GM21717 (cell line): ENCODE measurements at regions not wholly inside any gene's neighbourhood (a gene's known extent, or its start where the extent isn't known, plus 50 kb on each side); places are given as distances from the start of the nearest gene placed in this dataset.

Experiments used
- ATAC-seq: cut with Tn5 transposase; IDR thresholded peaks from one replicate; pipeline ENCODE4 v1.9.1; 2021; ENCODE audit warnings: mild to moderate bottlenecking, moderate library complexity; ENCODE audit not compliant: unreplicated experiment

DNA sequence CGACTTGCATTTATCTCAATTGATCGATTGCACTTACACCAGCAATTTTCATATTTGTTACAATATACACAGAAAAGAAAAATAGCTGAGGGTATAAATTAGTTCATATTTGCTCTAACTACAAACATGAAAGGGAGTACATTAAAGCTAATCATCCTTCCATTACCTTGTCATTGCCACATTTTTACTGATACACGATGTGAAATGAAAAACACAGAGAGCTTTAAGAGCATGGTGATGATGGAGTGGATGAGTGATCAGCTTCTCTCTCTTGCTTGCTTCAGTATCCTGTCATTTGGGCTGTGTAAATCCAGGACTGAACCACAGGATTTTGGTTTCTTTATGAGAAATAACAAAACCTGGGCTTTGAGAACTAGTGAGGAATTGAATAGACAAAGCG is 1207.5 kb upstream of the GOT2 start:
- no peak for ATAC-seq

DNA sequence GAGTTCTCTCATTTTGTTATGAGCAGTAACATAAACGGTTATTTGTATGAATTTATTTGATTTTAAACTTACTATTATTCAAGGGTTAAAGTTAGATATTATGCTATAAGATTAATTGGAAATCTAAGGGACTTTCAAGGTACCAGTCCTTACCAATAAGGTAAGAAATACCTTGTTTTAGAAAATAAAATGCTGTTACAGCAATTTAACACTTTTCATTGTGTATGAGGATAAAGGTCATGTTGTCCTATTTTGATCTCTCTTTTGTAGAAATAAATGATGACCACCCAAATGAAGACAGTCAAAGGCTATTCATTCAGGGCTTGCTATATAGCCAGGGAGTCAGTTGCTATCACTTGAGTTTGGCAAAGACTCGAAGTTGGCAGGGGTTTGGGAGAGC is 1185.9 kb upstream of the GOT2 start:
- ATAC-seq, result no peak

- ATAC-seq, result no peak
Observed at GRCh38 chr16:59913666-59914065, 1179.5 kb upstream of the GOT2 start.

- ATAC-seq, result no peak
Observed at GRCh38 chr16:59909262-59909661, 1175.1 kb upstream of the GOT2 start.

GRCh38 chr16:59907611-59908010 is 1173.5 kb upstream of the GOT2 start:
- ATAC-seq, result no peak

GRCh38 chr16:59905606-59906005 is 1171.5 kb upstream of the GOT2 start:
- ATAC-seq, result no peak

- no peak for ATAC-seq
Observed at GRCh38 chr16:59905131-59905530, 1171.0 kb upstream of the GOT2 start.

DNA sequence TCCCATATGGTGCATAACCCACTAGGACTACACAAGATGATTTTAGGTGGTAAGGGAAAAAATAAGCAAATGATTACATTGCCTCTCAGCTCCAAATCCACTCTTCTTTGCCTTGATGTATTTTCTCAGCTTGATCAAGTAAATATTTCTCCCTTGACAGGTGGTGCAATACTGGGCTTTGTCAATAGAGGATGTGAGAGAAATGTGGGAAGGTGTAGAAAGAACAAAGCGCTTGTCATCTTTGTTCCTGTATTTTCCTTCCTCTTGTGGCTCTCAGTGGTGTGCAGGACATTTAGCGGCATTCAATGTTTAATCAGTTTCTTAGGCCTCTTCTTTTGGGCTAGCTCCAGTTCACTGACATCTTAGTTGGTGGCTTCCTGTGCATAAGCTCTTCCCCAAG is 1165.8 kb upstream of the GOT2 start:
- no peak for ATAC-seq

DNA sequence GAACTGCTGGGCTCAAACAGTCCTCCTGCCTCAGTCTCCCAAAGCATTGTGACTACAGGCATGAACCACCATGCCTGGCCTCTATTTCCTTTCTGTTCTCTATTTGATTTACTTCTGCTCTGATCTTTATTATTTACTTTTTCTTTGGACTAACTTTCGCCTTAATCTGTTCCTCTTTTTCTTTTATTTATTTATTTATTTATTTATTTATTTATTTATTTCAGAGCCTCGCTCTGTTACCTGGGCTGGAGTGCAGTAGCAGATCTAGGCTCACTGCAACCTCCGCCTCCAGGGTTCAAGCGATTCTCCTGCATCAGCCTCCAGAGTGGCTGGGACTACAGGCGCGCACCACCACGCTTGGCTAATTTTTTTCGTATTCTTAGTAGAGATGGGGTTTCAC is 1158.3 kb upstream of the GOT2 start:
- ATAC-seq, result no peak

DNA sequence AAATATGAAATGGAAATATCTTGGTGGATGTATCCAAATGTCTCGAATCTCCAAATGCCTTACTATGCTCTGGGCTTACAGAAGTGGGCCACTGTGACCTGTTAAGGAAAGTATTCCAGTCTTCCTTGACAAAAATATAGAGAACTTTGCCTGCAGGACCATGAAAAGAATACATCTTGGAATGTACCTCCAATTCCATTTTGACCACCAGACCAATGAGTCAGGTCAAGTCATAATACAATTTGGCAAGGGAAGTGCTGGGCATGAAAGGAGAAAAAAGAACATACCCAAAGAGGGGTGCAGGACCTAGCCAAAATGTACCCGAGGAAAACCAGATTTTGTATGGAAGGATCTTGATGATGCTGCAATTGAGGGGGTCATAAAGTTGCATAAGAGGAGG is 1153.7 kb upstream of the GOT2 start:
- no peak for ATAC-seq

- ATAC-seq, result no peak
Observed at GRCh38 chr16:59886021-59886420, 1151.9 kb upstream of the GOT2 start.

DNA sequence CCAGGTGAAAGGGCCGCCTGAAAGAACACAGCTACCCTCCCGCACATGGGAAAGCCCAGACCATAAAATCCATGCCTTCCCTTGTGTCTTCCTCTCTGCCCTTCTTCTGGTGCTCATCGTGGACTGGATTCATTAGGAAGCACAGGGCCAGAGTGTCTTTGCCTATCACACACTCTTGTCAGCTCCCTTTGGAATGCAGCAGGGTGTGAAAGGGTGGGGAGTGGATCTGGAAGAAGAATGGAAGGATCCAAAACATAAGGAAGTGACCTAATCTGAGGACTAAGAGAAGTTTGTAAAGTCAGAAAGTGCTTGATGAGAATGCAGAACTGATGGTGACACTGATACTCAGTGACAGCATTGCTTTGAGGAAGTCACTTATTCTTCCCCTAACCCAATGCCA is 1147.3 kb upstream of the GOT2 start:
- ATAC-seq, result no peak

DNA sequence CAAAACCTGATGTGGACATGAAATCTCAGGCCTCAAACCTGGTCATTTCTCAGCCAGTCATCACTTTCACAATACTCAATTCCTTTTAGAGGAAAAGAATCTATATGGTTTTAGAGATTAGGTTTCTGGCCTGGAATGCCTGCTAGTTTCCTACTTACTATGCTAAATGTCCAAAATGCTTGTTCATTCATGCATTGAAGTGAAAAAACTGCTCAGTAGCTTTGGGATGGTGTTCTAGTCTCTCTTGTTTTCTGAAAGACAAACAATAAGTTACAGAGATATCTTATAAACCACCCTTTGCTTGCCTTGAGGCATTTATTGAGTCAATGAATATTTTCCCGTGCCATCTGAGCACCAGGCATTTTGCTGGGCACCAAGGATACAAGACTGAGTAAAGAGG is 1146.5 kb upstream of the GOT2 start:
- ATAC-seq, result no peak

GRCh38 chr16:59878999-59879398 is 1144.9 kb upstream of the GOT2 start:
- no peak for ATAC-seq

DNA sequence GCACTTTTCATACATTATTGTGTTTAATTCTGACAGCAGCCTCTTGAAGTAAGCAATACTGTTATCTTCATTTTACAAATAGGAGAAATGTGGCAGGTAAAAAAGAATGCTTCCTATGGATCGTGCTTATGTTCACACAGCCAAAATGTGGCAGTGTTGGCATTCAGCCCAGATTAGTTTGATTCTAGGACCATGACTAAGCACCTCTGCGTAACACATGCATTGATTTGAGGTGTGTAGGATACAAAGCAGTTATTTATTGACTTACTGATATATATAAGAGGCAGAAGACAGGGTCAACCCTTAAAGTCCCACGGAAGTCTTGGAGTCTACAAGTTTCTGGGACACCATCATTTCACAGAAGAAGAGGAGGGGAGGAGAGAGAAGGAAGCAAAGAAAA is 1144.4 kb upstream of the GOT2 start:
- no peak for ATAC-seq

DNA sequence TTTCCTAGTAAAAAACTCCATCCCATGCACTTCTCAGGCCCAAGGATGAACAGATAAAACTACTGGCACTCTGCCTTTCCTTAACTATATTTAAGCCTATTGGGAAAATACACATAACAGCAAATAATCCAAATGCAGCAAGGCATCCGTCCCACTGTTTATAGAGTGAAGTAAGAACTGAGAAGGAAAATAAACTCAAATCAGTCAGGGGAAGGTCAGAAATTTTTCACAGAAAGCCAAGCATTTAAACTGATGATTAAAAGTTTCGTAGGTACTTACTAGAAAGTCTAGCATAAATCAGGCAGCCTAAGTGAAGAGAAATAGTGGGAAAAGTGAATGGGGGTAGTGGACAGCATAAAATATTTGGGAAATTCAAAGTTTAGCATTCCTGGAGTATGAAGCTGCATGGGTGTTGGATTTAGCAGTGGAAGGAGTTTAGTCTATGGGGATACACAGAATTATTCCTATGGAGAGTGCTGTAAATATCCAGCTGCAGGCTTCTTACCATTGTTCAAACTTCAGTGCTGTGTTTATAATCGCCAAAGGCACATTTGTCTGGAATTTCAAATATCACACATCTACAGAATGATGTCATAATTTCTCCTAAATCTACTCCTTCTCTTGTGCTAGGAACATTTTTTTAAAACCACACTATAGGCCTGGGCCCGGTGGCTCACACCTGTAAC is 1131.0 kb upstream of the GOT2 start:
- no peak for ATAC-seq

- no peak for ATAC-seq
Observed at GRCh38 chr16:59859676-59860402, 1125.7 kb upstream of the GOT2 start.

- ATAC-seq, result no peak
Observed at GRCh38 chr16:59854846-59855439, 1120.8 kb upstream of the GOT2 start.

GRCh38 chr16:59849716-59850115 is 1115.6 kb upstream of the GOT2 start:
- no peak for ATAC-seq

GRCh38 chr16:59848296-59848695 is 1114.2 kb upstream of the GOT2 start:
- no peak for ATAC-seq

DNA sequence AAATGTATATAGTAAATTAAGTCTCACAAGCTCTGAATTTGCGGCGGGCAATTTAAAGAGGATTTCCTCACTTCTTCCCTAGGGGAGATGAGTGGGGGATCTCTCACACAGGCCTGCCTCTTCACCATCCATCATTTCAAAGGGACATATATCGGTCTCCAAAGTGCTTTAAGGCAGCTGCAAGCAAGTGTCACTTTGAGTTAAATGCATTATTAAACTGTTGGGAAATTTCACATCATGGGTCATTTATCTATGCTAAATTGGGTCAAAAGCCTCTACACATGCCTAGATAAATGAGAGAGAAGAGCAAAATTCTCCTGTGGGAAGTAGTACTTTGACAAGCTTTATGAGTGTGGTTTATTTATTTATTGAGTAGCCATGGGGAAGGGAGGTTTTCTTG is 1106.1 kb upstream of the GOT2 start:
- no peak for ATAC-seq

- no peak for ATAC-seq
Observed at GRCh38 chr16:59826767-59827166, 1092.7 kb upstream of the GOT2 start.
